ENCODE measurements at regions not wholly inside any gene's neighbourhood (a gene's known extent, or its start where the extent isn't known, plus 50 kb on each side); places are given as distances from the start of the nearest gene placed in this dataset.

GRCh38 chr13:31896427-31896826 lies 135.1 kb upstream of the FRY start:
- no peak for DNase-seq (ENCODE audit: low read depth)

GRCh38 chr13:31898378-31899071 lies 133.0 kb upstream of the FRY start:
- DNase-seq (ENCODE audit: low read depth) = no peak

- no peak for DNase-seq (ENCODE audit: low read depth)
These were observed 129.6 kb upstream of the FRY start for GRCh38 chr13:31901985-31902384.

- DNase-seq (ENCODE audit: low read depth) = no peak
These were observed 128.3 kb upstream of the FRY start for GRCh38 chr13:31903111-31903815.

- DNase-seq (ENCODE audit: low read depth) = no peak
These were observed 126.4 kb upstream of the FRY start for GRCh38 chr13:31904941-31905824.

- DNase-seq (ENCODE audit: low read depth) = no peak
These were observed 125.6 kb upstream of the FRY start for GRCh38 chr13:31905961-31906360.

GRCh38 chr13:31908696-31909411 lies 122.7 kb upstream of the FRY start:
- DNase-seq (ENCODE audit: low read depth) = no peak

GRCh38 chr13:31909864-31910551 lies 121.6 kb upstream of the FRY start:
- no peak for DNase-seq (ENCODE audit: low read depth)

GRCh38 chr13:31910633-31911032 lies 120.9 kb upstream of the FRY start:
- no peak for DNase-seq (ENCODE audit: low read depth)

- no peak for DNase-seq (ENCODE audit: low read depth)
These were observed 118.8 kb upstream of the FRY start for GRCh38 chr13:31912647-31913401.

- DNase-seq (ENCODE audit: low read depth) = no peak
These were observed 118.1 kb upstream of the FRY start for GRCh38 chr13:31913459-31913858.

GRCh38 chr13:31914843-31915242 lies 116.7 kb upstream of the FRY start:
- no peak for DNase-seq (ENCODE audit: low read depth)

GRCh38 chr13:31918707-31919106 lies 112.9 kb upstream of the FRY start:
- no peak for DNase-seq (ENCODE audit: low read depth)

- DNase-seq (ENCODE audit: low read depth) = no peak
These were observed 112.3 kb upstream of the FRY start for GRCh38 chr13:31919241-31919640.

GRCh38 chr13:31919971-31920726 lies 111.4 kb upstream of the FRY start:
- DNase-seq (ENCODE audit: low read depth) = no peak

GRCh38 chr13:31920727-31921100 lies 110.9 kb upstream of the FRY start:
- DNase-seq (ENCODE audit: low read depth) = no peak

GRCh38 chr13:31922724-31923123 lies 108.8 kb upstream of the FRY start:
- DNase-seq (ENCODE audit: low read depth) = no peak

- DNase-seq (ENCODE audit: low read depth) = no peak
These were observed 108.3 kb upstream of the FRY start for GRCh38 chr13:31923134-31923763.

- no peak for DNase-seq (ENCODE audit: low read depth)
These were observed 106.5 kb upstream of the FRY start for GRCh38 chr13:31925079-31925478.

GRCh38 chr13:31927219-31927653 lies 104.3 kb upstream of the FRY start:
- DNase-seq (ENCODE audit: low read depth) = no peak

All from CMK (cell line).